B cell (primary cell): ENCODE measurements at regions not wholly inside any gene's neighbourhood (a gene's known extent, or its start where the extent isn't known, plus 50 kb on each side); places are given as distances from the start of the nearest gene placed in this dataset.

ENCODE experiments used
- ATAC-seq: fragments of 200-7000 bp; cut with Tn5 transposase; one replicate; pipeline ENCODE4 v1.10.0; 2021; ENCODE audit warnings: low read depth, mild to moderate bottlenecking, moderate number of reproducible peaks, moderate library complexity
- CTCF ChIA-PET: fragments of 350-600 bp; sonication (Branson Sonifier 250); formaldehyde crosslinking; loops from one replicate; lab custom pipeline; 2021; ENCODE audit warnings: antibody characterized with exemption, inconsistent platforms; lab: Charles Lee
- POLR2A ChIA-PET: fragments of 350-600 bp; sonication (Branson Sonifier 250); formaldehyde crosslinking; loops from one replicate; lab custom pipeline; 2021; ENCODE audit warnings: antibody characterized with exemption; lab: Charles Lee
- DNase-seq: peaks from one replicate; pipeline ENCODE4 v3.0.0; 2013
- H2AFZ ChIP-seq: 2 replicates; pipeline ENCODE4 v1.6.1; 2012; ENCODE audit warnings: mild to moderate bottlenecking, low read depth, low read length; ENCODE audit not compliant: insufficient read depth, poor library complexity, severe bottlenecking
- H3K27ac ChIP-seq, 2 donors: 1 replicate in 1 of 2; 2 replicates in 1 of 2; pipeline ENCODE4 v1.5.1; 2012 to 2013; ENCODE audit warnings: low read length in 2 of 2, mild to moderate bottlenecking in 2 of 2, moderate library complexity in 1 of 2
- H3K27me3 ChIP-seq, 4 experiments: fragments of 200-600 bp in 1 of 4; sonication (generic) in 1 of 4; replicated peaks in 1 of 4; 1 replicate in 2 of 4; 2 replicates in 2 of 4; pipeline versions ENCODE4 v1.6.1 to v1.7.0; 2013 to 2016; ENCODE audit warnings: low read length in 3 of 4, mild to moderate bottlenecking in 2 of 4, mixed read lengths in 1 of 4, moderate library complexity in 1 of 4; ENCODE audit not compliant: insufficient read depth in 4 of 4, control insufficient read depth in 3 of 4; ENCODE audit errors: control extremely low read depth in 1 of 4
- H3K36me3 ChIP-seq, 2 experiments: replicated peaks in 1 of 2; 1 replicate in 1 of 2; 2 replicates in 1 of 2; pipeline versions ENCODE4 v1.6.1 to v1.7.1; 2013; ENCODE audit warnings: low read length in 1 of 2; ENCODE audit not compliant: insufficient read depth in 2 of 2, control insufficient read depth in 1 of 2; ENCODE audit errors: control extremely low read depth in 1 of 2, extremely low read depth in 1 of 2
- H3K4me1 ChIP-seq, 2 donors: fragments of 200-600 bp in 1 of 2; sonication (generic) in 1 of 2; 1 replicate in 1 of 2; 2 replicates in 1 of 2; pipeline versions ENCODE4 v1.5.1 to v1.6.1; 2013 to 2017; ENCODE audit warnings: low read length in 2 of 2; ENCODE audit not compliant: control insufficient read depth in 2 of 2, insufficient read depth in 2 of 2
- H3K4me2 ChIP-seq: replicated peaks from 2 replicates; pipeline ENCODE3; 2012; ENCODE audit warnings: mild to moderate bottlenecking, low read depth, low read length; ENCODE audit not compliant: poor library complexity, severe bottlenecking
- H3K4me3 ChIP-seq, 5 experiments: fragments of 200-600 bp in 1 of 5; sonication (generic) in 1 of 5; 1 replicate in 3 of 5; 2 replicates in 2 of 5; pipeline versions ENCODE4 v1.5.1 to v1.7.0; 2011 to 2016; ENCODE audit warnings: low read length in 4 of 5, mild to moderate bottlenecking in 4 of 5, low read depth in 2 of 5, control low read depth in 1 of 5, moderate library complexity in 1 of 5; ENCODE audit not compliant: insufficient read depth in 1 of 5; ENCODE audit errors: control extremely low read depth in 1 of 5, extremely low read depth in 1 of 5
- H3K79me2 ChIP-seq: fragments of 200-600 bp; sonication (generic); one replicate; pipeline ENCODE4 v1.6.0; 2016; ENCODE audit warnings: low read length; ENCODE audit not compliant: control insufficient read depth, insufficient read depth
- H3K9ac ChIP-seq: fragments of 200-600 bp; sonication (generic); 2 replicates; pipeline ENCODE4 v1.6.1; 2017; ENCODE audit warnings: mild to moderate bottlenecking, low read length, moderate library complexity
- H3K9me3 ChIP-seq, 3 donors: one replicate each; pipeline versions ENCODE4 v1.6.1 to v1.7.1; 2013; ENCODE audit warnings: low read length in 2 of 3; ENCODE audit not compliant: control insufficient read depth in 2 of 3, insufficient read depth in 1 of 3; ENCODE audit errors: control extremely low read depth in 1 of 3
- H4K20me1 ChIP-seq: 2 replicates; pipeline ENCODE4 v1.6.0; 2012; ENCODE audit warnings: mild to moderate bottlenecking, low read length; ENCODE audit not compliant: insufficient read depth, control insufficient read depth, poor library complexity, severe bottlenecking
- H3K27ac Mint-ChIP-seq: one replicate; pipeline ENCODE4 v1.8.0; 2021; ENCODE audit warnings: mixed read lengths
- H3K27me3 Mint-ChIP-seq: one replicate; pipeline ENCODE4 v1.8.0; 2021; ENCODE audit warnings: mixed read lengths
- H3K4me1 Mint-ChIP-seq: one replicate; pipeline ENCODE4 v1.8.0; 2021; ENCODE audit warnings: mixed read lengths
- H3K4me3 Mint-ChIP-seq: one replicate; pipeline ENCODE4 v1.8.0; 2021; ENCODE audit warnings: mixed read lengths
- H3K9me3 Mint-ChIP-seq: one replicate; pipeline ENCODE4 v1.8.0; 2022; ENCODE audit warnings: mixed read lengths; ENCODE audit not compliant: insufficient read depth
- CTCF ChIP-seq: fragments of 200-600 bp; IDR thresholded peaks from one replicate; pipeline ENCODE4 v1.8.0; 2022; ENCODE audit warnings: antibody characterized with exemption, mild to moderate bottlenecking
- EZH2 ChIP-seq: IDR thresholded peaks from 2 replicates; pipeline ENCODE4 v1.6.1; 2012; ENCODE audit warnings: borderline replicate concordance, low read depth, mild to moderate bottlenecking, moderate library complexity, low read length; ENCODE audit not compliant: insufficient read depth, poor library complexity, severe bottlenecking
- WGBS: methylation state at CpG from one replicate; pipeline ENCODE4 v1.1.5; 2013; ENCODE audit warnings: missing lambda C conversion rate; ENCODE audit not compliant: insufficient coverage; 5-methylcytosine and 5-hydroxymethylcytosine counted together
- intact Hi-C: fragments of 100-400 bp; cut with micrococcal nuclease; formaldehyde crosslinking; loops from one replicate; pipeline ENCODE4 v1.10.0; 2022

- Mint-ChIP-seq H3K9me3 (no peaks in the 10 kb centered on the region), H3K4me1 (no peaks in the 10 kb centered on the region), H3K4me3 (no peak overlapping the region), H3K27me3 (peaks cover 9% of the 10 kb centered on the region), H3K27ac (no peak overlapping the region)
- Histone ChIP-seq H3K9ac (no peak overlapping the region), H3K27me3 (no peaks in the 10 kb centered on the region), H4K20me1 (no peaks in the 10 kb centered on the region), H3K27ac (no peak overlapping the region), H3K9me3 (peaks cover 0 to 2% (median 0%) of the 10 kb centered on the region in 3 donors), H3K4me2 (no peak overlapping the region), H3K4me1 (no peaks in the 10 kb centered on the region), H3K79me2 (no peaks in the 10 kb centered on the region), H2AFZ (no peak overlapping the region), H3K4me3 (no peak overlapping the region), H3K36me3 (no peaks in the 10 kb centered on the region)
- CTCF ChIA-PET: no interaction called here
- no peak for DNase-seq
- no CpG with 5 or more reads among the region's 1 CpG for WGBS
- intact Hi-C loops: no loop called here
- no peak for TF ChIP-seq EZH2
- TF ChIP-seq CTCF: no peak
- ATAC-seq: no peak
- POLR2A ChIA-PET: no interaction called here
These were observed 151.0 kb upstream of the SEL1L start for GRCh38 chr14:81684696-81685095.

GRCh38 chr14:81686512-81686911, 152.9 kb upstream of the SEL1L start:
- H3K9me3 Mint-ChIP-seq: no peaks in the 10 kb centered on the region
- TF ChIP-seq EZH2 (no peak), CTCF (no peak)
- Histone ChIP-seq H3K36me3 (no peaks in the 10 kb centered on the region), H3K27ac (no peak overlapping the region), H3K4me2 (no peak overlapping the region), H3K27me3 (no peaks in the 10 kb centered on the region), H3K79me2 (no peaks in the 10 kb centered on the region), H2AFZ (no peak overlapping the region), H4K20me1 (no peaks in the 10 kb centered on the region), H3K4me1 (no peaks in the 10 kb centered on the region), H3K9ac (no peak overlapping the region), H3K9me3 (peaks cover 0 to 2% (median 0%) of the 10 kb centered on the region in 3 donors), H3K4me3 (no peak overlapping the region)
- H3K4me3 Mint-ChIP-seq: no peak overlapping the region
- H3K27ac Mint-ChIP-seq: no peak overlapping the region
- H3K4me1 Mint-ChIP-seq: no peaks in the 10 kb centered on the region
- ATAC-seq (no peak), DNase-seq (no peak)
- 80% methylated on average over 3 of the region's 4 CpGs for WGBS
- H3K27me3 Mint-ChIP-seq: no peaks in the 10 kb centered on the region
- intact Hi-C loops: no loop called here
- CTCF ChIA-PET: no interaction called here
- POLR2A ChIA-PET: no interaction called here
